ENCODE measurements at regions not wholly inside any gene's neighbourhood (a gene's known extent, or its start where the extent isn't known, plus 50 kb on each side); places are given as distances from the start of the nearest gene placed in this dataset.

DNA sequence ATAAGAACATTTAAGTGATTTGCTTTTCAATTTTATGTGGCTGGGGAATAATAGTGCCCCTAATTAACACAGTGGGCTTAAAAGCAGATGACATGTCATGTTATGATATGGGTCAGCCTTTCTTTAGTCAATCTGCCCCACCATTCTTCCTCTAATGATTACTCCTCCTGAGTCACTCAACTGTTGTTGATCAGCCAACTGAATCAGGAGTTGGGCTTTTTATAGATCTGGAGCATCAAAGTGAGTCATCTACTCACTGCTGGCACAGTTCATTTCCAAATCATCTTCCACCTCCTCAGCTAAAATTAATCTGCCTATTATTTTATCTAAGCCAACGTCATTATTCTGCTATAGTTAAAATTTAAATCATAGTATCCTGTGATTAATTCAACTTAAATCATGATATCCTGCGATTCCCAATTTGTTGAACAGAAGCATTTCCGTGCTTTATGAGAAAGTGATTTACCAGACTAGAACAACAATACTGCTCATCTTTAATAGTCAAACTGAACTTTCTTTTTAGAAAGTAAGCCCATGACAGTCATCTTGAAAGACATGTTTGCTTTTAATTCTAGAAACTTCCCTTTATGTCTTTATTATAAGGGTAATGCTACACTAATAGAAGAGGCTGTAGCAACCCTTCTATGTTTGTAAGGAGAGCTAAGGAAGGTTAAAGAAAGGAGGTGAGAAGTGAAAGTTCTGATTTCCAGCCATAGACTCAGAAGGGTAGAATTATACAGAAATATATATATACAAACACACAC, 551.4 kb downstream of the TBC1D4 start:
- DNase-seq, result no peak

DNA sequence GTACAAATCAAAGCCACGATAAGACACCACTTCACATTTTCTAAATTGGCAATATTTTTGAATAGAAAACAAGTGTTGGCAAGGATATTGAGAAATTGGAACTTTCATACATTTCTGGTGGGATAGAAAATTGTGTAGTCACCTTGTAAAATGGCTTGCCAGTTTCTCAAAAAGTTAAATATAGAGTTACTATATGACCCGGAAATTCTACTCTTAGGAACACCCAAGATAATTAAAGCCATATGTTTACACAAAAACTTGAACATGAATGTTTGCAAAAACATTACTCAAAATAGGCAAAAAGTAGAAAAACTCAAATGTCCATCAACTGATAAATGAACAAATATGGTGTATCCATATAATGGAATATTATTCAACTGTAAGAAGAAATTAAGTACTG, 552.5 kb downstream of the TBC1D4 start:
- DNase-seq, result no peak

DNA sequence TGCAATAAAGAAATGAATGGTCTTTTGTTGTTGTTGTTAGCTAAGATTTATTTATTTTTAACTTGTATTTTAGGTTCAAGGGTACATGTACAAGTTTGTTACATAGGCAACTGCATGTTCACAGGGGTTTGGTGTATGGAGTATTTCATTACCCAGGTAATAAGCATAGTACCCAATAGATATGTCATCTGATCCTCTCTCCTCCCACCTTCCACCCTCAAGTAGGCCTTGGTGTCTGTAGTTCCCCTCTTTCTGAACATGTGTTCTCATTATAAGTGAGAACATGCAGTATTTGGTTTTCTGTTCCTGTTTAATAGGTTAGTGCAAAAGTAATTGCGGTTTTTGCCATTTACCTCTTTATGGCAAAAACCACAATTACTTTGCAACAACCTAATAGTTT, 554.1 kb downstream of the TBC1D4 start:
- DNase-seq, result no peak

DNA sequence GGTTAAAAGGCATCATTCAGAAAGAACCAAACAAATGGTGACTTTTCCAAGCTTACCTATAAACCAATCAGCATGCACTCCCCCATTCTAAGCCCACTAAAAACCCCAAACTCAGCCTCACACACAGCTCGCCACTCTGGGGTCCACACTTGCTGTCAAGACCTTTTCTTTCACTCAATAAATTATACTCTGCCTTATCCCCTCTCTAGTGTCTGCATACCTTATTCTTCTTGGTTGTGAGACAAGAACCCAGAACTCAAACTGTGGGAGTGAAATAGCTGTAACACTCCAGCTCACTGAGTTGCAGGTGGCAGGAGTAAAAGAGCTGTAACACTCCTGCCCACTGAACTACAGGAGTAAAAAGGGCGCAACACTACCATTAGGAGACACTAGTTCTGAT, 559.0 kb downstream of the TBC1D4 start:
- DNase-seq, result no peak

DNA sequence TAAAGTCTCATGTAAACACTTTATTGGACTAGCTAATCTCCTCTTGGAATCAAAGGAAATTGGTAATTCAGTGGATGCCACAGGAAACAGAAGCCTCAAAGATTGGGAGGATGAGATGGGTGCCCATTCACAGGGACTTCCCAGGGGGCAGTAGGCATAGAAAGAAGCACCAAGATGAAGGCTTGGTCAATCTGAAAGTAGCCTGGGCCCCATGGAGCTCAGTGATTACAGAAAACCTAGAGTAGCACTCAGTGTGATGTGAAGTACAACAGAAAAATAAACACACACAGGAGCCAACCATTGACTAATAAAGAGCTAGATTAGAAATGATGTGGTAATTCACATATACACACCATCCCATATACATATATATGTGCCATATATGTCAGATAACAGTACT, 560.6 kb downstream of the TBC1D4 start:
- no peak for DNase-seq

DNA sequence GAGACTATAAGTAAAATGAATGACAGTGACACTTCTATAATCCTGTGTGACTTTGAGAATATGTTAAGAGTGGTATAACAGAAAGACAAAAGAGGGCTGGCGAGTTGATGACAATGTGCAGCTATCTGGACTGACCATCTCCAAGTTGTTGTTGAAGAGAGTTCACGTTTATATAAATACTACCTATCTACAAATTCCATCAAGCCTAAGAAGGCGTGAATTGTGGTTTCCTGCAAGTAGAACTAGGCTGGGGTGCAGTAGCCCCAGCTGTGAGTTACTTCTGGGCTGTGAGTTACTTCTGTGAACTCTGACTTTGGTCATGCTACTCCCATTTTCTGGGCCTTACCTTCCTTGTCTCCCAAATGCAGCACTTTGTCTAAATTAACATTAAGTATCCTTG, 561.0 kb downstream of the TBC1D4 start:
- DNase-seq, result no peak

DNA sequence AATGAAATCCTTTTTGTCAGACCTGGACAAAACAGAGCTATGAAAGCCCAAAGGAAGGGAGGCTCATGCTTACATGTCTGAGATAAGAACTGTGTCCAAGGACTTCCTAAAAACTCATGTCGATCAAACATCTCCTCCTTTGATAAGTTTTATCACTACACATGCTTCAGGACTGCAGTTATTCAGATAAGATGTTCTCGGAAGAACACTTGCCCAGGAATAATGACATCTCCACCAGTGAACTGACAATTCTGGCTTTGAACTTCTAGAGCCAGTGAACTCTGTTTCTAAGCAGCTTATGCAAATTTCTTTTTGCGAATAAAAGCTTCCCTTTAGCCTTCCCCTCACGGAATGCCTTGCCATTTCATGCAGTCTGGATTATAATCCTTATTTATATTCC, 561.6 kb downstream of the TBC1D4 start:
- no peak for DNase-seq

DNA sequence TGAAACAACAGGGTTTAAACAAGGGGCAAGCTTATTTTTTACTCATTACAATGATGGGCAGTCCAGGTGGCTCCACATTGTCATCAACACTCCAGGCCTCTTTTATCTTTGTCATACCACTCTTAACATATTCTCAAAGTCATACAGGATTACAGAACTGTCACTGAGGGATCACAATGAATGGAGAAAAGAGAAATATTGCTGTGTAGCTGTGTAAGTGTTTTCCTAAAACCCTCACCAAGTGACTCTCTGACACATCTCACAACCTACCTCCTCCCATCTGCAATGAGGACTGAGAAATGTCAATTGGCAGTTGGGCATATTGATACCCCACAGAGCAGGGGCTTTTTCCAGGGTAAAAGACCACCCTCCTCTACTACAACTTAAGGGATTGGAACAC, 562.1 kb downstream of the TBC1D4 start:
- DNase-seq, result no peak

DNA sequence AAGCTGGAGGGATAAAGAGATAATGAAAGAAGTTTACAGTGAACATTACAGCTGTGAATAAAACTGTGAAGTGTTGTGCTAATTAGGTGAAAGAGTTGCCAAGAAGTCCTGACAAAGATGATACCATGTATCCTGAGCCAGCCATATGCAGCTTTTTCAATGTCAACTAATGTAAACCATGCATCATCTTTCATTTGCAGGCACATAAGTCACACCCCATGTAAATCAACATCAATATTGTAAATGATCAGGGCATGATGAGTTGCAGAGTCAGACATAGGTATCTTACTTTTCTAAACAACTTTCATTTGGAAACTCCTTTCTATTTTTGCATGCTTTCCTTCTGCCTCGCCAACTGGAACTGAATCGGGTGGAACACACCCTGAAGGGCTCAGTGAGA, 569.1 kb downstream of the TBC1D4 start:
- no peak for DNase-seq

DNA sequence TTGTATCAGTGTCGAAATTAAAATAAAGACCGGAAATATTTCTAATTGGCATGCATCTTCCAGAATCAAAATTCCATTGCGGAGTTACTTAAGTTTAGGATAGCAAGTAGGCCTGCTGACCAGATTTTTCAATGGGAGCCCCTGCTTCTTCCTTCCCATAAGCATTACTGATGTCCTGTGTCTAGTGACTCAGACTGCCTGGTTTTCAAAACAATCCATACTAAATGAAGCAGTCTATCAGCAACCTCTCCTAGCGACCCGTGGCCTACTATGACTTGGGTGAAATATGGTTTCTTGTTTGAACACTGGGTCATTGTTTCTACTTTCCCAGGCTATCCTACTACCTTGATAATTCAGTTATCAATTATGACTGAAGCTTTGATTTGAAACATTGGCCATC, 571.6 kb downstream of the TBC1D4 start:
- no peak for DNase-seq

DNA sequence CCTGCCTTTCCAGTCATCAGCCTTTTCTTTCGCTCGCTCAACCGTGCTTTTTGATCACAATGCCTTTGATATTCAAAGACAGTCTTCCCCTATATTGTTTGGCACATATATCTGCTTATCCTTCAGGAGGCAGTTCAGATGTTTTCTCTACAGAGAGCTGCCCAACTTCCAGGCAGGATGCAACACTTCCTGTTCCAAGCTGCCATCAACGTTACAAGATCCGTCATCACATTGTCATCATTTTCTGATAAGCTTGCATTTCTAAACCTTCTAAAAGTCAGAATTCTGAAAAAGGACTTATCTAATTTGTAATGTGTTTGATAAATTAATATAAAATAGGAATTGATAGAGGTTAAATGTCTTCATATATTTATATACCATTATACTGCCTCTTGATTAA, 574.2 kb downstream of the TBC1D4 start:
- DNase-seq, result no peak

DNA sequence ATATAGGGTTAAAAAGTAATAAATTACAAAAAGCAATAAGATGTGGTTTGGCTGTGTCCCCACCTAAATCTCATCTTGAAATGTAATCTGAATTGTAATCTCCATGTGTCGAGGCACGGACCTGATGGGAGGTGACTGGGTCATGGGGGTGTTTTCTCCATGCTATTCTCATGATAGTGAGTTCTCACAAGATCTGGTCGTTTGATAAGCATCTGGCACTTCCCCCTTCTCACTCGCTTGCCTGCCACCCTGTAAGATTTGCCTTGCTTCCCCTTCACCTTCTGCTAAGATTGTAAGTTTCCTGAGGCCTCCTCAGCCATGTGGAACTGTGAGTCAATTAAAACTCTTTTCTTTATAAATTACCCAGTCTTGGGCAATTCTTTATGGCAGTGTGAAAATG, 577.4 kb downstream of the TBC1D4 start:
- no peak for DNase-seq

DNA sequence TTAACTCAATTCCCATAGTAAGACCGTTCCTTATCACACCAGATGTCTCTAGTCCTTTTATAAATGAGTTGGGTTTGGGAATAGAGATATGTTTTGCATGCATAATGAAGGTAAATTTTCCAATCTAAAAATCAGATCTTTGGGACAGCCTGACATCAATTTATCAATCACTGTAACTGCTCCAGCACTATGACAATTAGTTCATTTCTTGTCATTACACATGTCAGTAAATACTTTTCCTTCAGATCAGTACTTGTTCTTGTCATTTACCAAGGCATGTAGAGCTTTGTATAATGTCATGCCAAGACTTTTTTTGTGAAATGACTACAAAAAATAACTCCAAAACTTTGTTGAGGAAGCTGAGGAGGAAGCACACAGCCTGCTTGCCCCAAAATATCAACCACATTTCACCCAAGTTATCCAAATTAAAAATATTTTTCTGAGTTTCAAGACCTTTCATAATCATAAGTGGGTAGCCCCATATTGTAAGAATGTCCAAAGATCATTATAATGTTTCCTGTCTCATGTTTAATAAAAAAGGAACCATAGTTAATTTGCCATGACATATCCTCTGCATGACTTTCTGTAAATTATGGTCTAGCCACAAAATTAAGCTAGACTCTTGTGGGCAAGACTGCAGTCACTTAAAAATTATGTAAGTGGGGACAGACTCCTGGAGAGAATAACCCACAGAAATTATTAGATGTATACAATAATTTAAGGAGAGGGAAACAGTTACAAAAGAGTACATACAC, 586.8 kb downstream of the TBC1D4 start:
- no peak for DNase-seq

DNA sequence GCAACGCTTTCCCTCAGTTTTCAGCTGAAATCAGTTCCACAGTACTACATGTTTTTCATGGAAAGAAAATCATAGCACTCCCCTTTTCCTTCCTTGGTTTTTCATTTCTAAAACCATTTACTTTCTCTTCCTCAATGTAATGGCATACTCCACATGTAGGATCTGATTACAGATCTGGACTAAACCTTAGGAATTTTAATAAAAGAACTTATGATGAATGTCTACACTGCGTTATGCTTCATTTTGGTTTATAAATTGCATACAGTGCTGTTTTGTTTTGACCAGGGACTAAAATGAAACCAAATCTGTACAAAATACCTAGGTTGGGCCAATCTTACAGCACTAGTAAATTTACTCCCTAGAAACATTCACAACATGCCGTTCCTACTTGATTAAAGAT, 589.9 kb downstream of the TBC1D4 start:
- DNase-seq, result no peak

DNA sequence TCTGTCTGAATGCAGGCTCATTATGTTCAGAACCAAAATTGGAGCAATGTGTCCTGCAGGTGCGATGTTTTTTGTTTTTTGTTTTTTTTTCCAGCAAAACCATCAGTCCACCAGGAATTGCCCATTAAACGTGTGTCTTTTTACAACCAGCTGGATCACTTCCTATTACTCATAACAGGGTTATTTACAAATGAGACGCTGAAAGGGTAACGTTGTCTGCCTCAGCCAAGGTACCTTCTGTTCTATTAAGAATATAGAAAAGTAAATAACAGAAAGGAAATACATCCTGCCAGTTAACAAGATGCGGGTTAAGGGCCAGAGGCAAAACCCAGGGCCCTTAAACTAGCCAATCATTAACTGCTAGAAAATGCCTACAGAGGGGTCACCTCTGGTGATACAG, 590.4 kb downstream of the TBC1D4 start:
- DNase-seq, result no peak

DNA sequence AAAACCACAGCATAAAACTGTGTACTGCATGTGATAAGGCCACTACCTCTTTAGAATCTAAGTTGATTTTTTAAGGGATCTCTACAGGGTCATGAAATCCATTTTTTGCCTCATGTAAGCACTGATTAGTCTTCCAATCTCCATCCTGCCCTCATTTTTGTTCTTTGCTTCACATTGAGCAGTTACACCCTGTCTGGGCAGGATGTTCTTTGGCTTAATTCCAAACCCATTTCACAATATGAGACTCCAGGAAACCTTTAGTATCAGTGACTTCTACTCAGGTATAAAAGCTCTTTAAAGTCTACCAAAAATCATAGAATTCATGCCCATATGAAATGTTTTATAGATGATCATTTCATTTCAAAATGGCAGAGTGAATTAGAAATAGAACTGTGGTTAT, 592.6 kb downstream of the TBC1D4 start:
- no peak for DNase-seq

DNA sequence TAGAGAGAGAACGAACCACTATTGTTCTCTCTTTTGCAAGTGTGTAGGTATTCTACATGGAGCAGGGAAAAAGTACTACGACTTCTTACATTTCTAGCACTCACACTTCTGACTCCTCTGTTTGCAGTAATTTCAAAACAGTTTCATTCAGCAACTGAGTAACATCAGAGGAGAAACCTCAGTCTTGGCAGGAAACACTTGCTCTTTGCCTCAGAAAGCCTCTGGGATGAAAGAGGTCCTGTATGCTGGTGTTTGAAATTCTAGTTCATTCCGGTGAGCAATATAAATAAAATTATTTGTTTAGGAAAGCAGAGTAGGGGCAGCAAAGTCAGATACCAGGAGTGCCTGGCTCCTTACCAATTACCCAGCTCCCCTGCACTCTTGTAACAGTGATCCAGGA, 595.5 kb downstream of the TBC1D4 start:
- no peak for DNase-seq

DNA sequence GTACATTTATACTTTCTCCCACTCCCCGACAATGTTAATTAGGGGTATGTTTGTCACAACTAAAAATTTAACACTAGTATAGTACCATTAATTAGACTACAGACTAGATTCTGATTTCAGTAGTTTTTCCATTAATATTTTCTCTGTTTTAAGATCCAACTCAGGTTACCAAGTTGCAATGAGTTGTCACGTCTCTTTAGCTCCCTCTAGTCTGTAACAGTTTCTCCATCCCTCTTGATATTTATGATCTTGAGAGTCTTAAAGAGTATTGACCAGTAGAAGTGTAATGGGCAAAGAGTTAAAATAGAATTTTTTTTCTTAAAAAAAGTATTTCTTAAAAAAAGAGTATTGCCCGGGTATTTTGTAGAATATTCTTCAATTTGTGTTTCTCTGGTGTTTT, 598.1 kb downstream of the TBC1D4 start:
- DNase-seq, result no peak

DNA sequence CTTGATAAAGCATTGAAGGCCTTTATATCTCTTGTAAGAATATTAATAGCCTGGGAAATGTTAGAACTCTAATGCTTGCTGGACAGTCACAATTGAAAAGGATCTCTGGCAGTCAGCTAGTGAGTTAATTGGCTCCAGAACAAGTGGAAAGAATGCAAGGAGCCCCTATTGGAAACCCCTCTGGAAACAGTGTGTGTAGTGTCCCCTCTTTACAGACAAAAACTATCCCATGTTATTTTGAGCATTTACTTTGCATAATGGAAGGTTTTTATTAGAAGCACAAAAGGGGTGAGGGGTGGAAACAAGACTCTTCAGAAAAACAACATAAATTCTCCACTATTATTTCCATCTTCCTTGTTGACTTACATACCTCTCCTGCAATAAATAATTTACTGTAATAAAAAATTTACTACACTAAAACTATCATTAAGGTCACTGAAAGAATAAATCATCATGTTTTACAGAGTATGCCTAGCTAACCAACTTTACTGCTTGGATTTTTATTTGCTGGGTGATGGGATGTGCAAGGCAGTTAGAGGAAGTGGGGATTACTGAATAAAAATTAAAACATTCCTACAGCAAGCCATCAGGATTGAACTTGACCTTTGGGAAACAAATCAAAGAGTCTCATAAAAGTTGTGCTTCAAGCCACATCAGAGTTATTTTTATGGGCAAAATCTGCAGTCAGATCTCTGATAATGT, 610.4 kb downstream of the TBC1D4 start:
- no peak for DNase-seq

DNA sequence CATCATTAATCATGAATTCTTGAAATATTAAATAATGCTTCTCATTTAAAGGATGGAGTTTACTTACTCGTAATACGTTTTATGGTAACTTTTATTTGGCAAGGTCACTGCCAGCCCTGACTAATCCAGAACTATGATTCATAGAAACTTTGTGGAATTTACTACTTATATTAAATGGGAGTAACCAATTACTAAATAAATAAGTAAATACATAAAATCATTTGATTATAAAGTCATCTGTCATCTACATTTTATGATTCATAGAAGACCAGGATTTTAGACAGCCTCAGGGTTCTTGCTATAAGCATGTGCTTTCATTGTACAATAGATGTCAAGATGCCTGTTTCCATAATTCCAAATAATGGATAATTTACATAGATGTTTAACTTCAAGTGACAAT, 611.1 kb downstream of the TBC1D4 start:
- DNase-seq, result no peak

DNA sequence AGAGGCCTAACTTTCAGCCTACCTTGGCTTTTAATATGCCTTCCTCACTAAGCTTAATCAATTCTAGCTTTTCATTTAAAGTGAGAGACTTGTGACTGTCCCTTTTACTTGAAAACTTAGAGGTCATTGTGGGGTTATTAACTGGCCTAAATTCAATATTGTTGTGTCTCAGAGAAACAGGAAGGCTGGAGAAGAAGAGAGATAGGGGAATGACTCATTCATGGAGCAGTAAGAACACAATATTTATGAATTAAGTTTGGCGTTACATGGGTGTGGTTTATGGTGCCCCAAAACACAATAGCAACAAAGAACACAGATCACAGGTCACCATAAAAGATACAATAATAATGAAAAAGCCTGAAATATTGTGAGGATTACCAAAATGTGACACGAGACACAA, 612.1 kb downstream of the TBC1D4 start:
- DNase-seq, result no peak

DNA sequence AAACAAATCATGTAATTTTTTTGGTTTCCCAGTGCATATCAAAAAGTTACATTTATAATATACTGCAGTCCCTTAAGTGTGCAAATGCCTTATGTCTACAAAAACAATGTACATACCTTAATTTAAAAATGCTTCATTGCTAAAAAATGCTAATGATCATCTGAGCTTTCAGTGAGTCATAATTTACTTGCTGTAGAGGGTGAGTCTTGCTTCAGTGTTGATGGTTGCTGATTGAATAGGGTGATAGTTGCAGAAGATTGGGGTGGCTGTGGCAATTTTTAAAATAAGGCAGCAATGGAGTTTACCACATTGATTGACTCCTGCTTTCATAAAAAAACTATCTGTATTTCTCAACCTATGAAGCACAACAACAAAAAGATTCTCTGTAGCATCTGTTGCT, 613.9 kb downstream of the TBC1D4 start:
- no peak for DNase-seq

DNA sequence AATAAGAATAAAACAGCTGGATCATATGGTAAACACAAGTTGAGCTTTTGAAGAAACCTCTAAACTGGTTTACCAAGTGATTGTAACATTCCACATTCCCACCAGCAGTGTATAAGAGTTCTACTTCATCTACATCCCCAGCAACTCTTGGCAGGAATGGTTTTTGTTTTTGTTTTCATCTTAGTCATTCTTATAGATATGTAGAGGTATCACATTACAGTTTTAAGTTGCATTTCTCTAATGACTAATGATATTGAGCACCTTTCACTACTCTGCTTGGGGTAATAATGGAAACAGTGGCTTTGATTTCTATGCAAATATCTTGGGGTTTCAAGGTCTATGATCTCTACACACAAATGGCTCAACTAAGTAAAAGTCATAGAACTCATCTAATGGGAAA, 614.5 kb downstream of the TBC1D4 start:
- no peak for DNase-seq

DNA sequence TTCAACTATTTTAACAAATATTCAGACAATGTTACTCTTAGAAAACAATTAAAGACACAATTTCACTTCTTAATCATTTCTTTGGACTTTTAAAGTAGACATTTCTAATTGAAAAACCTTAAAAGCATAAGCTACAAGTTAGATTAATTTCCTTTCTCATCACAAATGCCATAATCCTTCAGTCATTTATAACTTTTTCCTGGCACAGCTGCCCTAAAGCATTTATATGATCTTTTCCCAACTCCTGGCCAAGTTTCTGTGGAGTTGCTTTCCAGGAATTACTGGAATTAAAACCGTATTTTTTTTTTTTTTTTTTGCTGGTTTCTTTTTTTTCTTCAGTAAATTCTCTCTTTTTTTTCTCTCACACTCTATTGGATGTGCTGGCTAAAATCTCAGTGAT, 615.9 kb downstream of the TBC1D4 start:
- no peak for DNase-seq
